NCI-H1417 treated with DMSO at 0.1 percent for 48 hours (cell line): ENCODE measurements at regions not wholly inside any gene's neighbourhood (a gene's known extent, or its start where the extent isn't known, plus 50 kb on each side); places are given as distances from the start of the nearest gene placed in this dataset.
A peak's percentile ranks its signal among the peaks of the same experiment; 100 is the strongest.

Experiments used
- DNase-seq: peaks from one replicate; lab custom pipeline; 2025; lab: John Stamatoyannopoulos, UW

DNA sequence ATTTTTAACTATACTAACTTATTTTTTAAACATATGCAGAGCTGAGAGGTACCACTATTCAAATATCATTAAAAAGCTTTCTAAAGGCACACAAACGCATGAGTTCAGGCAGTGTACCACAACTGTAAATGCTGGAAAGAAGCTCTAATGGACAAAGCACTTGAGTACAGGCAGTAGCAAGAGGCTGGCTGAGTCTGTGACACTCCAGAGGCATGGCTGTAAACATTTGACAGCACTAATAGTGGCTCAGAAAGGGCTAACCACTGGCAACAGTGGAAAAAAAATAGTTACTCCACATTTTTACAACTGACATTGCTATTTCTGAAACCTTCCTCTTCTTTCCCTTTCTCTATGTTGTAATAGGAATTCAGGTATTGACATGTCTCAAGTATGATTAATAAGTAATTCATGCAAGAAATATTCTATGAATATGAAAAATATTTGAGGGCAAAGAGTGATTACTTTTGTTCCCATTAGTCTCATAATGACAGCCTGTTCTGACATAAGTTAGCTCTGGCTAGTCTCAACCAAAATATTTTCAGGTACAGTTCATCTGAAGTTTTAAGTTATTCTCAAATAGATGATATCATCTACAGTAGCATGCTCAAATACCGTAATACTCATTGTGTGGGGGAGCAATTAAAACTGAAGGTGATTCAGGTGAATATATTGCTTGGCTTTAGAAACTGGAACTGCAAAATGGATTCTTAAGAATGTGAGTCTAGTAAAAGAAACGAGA lies 324.0 kb upstream of the POT1 start:
- DNase-seq: no peak

DNA sequence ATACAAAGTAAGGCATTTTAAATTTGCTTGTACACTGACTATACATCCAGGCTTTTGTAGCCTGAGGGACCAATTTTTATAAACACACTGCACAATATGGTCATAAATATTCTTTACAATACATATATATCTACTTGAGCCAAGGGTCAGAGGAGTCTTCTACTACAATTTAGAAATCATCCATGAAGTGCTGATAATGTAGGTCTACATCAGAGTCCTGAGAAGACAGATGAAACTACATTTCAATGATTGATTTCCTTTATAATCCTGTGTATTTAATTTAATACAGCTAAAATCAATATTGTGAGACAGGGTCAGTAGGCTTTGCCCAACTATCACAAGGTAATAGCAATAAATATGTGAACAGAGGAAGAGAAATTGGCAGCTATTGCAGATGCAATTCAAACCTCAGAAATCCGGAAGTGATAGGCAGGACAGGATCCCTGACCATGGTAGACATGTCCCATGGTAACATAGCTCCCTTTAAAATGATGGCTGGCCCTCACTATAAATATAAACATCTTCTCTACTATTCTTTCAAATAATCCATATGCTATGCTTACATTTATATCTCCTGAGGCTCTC lies 318.0 kb upstream of the POT1 start:
- no peak for DNase-seq

DNA sequence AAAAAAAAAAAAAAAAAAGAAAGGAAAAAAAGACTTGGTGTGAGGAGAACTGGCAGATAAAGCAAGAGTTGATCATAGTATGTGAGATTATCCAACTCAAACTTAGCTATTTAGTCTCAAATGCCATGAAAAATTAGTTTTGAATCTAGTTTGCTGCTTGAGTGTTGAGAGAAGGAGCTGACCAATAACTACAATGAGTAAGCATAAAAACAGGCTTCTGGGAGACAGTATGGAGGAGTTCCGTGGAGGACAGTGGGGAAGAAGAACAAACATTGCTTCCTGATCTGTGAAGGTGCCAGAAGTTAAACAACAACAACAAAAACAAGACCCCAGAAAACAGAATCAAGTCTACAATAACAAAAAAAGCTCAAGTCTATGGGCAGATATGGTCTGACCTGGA lies 317.1 kb upstream of the POT1 start:
- DNase-seq: no peak

DNA sequence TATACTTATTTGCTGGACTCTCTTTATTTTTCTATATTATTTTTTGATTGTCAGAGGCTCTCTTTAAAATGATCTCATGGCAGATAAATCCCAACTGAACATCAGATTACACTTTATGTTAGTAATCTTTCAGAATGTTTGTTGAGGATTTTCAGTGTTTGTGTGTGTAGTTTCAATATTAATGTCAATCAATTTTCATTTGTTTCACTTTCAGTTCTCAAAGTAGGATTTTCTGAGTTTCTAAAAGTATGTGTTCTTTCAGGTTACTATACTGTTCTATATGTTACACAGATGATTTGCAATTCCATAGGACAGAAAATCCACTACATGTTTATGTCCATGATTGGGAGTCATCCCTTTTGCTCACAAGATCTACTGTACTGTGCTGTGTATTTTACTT lies 311.9 kb upstream of the POT1 start:
- DNase-seq: no peak

DNA sequence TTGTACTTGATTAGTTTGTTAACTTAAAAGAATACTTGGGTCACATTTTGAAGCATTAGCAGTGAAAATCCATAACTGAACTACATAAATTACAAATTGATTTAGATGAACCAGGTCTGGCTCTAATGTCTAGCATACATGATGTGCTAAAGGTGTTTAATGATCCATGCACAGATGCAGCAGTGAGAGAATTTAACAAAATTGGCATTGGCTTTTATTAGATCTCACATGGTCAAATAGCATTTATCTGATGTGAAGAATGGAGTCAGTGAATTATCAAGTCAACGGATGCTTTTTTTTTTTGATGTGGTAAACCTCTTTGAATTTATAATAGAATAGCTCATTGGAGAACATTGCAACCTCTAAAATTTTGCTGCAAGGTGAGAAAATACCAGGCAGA lies 293.0 kb upstream of the POT1 start:
- no peak for DNase-seq

DNA sequence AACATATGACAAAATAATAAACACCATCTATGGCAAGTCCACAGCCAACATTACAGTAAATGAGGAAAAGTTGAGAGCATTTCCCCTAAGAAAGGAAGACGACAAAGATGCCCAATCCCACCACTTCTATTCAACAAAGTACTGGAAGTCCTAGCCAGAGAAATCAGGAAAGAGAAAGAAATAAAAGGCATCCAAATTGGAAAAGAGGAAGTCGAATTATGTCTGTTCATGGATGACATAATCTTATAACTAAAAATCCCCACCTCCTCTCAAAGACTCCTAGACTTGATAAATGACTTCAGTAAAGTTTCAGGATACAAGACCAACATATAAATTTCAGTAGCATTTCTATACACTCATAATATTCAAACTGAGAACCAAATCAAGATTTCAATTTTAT lies 288.5 kb upstream of the POT1 start:
- no peak for DNase-seq

DNA sequence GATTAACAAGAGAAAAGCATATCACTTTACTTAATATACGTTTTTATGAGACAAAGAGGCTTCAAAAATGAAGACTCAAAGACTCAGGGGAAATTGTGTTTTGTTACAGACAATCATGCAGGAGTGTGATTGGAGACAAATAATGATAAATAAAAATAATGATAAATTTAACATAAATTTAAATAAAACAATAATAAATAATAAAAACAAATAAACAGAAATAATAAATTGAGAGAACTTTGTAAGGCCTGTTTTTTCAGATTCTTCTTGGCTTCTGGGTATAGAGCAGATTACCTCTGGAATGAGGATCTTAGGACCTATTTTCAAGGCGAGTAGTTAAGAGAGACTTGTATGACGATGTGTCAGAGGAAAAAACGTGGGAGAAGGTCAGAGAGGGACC lies 271.4 kb upstream of the POT1 start:
- DNase-seq: no peak

DNA sequence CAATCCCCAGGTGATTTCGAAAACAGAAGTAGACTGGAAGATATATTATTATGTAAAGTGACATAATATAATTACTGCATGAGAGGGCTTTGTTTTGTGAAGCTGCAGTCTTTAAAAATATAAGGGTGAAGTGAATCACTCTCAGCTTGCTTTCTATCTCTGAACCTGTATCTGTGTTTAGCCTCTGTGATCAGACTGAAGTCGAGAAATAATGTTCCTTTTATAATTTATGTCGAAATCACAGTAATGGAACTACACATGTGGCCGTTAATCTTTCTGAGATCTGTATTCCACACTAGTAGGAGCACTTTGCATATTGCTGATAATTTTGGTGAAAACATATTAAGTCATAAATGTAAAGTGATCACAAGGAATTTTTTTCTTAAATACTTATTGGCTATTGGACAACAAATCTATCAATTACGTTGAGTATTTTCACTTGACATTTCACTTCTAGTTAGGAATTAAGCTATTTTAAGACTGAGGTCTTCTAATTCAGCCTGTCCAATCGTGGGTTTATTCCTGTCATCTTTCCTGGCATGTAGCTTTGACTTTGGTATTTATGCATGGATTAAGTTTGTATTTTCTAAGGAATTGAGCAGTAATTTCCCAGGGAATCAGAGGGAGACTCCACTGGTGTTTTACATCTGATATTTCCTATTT lies 268.2 kb upstream of the POT1 start:
- DNase-seq: peak; percentile 27

DNA sequence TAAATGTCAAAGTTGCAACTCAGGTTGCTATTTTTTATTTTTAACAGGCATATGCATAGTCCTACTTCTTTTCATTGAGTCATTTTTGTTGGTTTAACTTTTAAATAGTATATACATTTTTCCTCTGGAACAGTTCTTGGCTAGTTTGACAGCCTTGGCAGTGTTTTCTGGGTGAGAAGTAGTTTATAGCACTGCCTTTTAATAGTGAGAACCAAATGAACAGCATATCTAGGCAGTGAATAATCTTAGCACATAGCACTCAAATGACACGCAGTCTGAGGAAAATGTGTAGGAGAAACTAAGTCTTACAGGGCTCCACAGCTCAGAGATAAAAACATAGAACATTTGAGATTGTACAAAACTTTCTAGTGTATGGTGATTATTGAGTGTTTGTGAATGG lies 265.5 kb upstream of the POT1 start:
- no peak for DNase-seq

DNA sequence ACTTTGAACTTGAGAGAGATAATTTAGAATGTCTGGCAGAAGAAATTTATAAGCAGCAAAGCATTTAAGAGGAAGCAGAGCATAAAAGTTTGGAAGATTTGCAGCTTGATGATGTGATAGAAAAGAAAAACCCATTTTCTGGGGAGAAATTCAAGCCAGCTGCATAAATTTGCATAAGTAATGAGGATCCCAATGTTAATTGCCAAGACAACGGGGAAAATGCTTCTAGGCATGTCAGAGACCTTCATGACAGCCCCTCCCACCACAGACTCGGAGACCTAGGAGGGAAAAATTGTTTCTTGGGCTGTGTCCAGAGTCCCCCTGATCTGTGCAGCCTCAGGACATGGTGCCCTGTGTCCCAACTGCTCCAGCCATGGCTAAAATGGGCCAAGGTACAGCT lies 263.6 kb upstream of the POT1 start:
- no peak for DNase-seq

DNA sequence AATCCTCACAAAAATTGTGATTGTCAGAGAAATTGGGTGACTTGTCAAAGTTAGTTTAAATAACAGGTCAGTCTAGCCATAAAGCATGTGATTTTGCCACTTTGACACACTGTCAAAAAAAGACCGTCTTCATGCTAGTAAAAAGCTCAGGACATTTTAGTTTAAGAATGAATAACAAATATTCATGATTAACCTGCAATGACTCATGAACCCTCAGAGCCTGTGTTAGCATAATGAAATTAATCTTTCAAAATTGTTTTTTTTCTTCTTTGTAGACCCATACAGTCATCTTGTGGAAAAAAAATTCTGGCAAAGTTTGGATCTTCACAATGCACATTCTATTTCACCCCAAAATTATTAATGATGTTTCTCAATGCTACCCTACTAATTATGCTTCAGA lies 255.2 kb upstream of the POT1 start:
- DNase-seq: no peak

DNA sequence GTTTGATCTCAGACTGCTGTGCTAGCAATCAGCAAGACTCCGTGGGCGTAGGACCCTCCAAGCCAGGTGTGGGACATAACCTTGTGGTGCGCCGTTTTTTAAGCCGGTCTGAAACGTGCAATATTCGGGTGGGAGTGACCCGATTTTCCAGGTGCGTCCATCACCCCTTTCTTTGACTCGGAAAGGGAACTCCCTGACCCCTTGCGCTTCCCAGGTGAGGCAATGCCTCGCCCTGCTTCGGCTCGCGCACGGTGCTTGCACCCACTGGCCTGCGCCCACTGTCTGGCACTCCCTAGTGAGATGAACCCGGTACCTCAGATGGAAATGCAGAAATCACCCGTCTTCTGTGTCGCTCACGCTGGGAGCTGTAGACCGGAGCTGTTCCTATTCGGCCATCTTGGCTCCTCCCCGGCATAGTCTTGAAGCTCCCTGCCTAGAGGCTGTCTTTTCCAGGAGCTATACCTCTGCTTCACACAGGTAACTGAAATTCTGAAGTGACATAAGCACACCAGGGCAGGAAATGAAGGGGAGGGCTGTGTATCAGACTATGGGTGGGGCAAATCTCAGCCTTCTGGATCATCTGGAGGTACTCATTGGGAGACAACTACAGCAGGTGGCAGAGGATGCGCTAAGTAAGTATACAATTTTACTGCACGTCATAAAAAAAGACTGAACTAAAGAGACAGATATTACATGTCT lies 252.1 kb upstream of the POT1 start:
- peak; percentile 37 for DNase-seq

DNA sequence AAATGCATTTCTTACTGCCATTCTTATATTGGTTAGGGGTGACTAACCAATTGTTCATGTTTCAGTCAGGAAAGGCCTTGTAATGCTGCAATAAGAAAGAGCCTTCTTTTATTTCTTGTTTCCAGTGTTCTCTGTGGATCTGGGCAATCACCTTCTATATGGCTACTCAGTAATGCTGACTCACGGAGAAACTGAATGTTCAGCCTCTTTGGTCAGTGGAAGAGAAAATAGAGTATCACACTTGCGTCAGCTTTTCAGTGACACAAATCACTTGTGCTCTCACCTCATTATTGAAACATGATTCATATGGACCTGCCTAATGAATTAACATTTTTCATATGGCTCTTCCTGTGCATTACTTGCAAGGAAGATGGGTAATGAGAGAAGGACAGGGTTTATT lies 243.9 kb upstream of the POT1 start:
- no peak for DNase-seq

DNA sequence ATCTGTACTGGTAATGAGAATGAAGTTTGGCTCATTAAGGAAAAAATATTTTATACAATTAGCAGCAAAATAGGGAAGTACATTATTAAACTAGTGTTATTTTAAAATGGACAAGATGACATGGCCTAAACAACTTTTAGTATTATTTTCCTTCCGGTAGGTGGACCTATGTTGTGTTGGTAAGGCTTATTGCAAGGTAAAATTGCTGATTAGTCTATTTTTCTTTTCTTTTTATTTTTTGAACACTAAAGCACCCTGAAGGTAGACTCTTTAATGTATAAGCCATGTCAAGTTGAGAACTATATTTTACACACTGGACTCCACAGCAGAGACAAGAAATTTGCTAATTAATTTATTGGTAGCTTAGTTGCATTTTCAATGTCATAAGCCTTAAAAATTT lies 239.5 kb upstream of the POT1 start:
- DNase-seq: no peak

DNA sequence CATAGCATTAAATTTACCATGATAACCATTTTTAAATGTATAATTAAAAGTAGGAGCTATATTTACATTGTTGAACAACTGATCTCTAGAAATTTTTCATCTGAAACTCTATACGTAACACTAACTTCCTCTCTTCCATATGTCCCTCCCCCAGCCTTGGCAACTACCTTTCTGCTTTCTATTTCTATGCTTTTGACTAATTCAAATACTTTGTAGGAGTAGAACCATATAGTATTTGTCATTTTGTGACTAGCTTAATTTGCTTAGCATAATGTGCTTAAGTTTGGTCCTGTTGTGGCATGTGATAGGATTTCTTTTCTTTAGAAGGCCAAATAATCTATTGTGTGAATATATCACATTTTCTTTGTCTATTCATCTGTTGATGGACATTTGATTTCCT lies 225.3 kb upstream of the POT1 start:
- DNase-seq: no peak

DNA sequence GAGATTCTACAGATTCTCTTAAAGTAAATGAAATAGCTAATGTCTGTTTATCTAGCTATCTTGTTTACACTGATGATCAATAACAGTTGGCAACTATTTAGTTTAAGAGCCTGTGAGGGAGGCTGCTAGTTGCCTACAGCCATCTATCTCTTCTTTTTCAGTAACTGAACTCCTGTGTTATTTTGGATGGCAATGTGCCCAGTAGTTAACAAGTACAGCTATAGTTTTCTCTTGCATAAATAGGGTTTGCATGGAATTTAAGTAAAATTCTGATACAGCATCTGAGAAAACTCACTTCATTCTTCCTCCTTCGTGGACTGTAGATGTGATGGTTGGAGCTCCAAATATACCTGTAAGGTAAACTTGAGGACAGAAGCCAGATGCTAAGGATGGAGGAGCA lies 219.5 kb upstream of the POT1 start:
- DNase-seq: no peak

DNA sequence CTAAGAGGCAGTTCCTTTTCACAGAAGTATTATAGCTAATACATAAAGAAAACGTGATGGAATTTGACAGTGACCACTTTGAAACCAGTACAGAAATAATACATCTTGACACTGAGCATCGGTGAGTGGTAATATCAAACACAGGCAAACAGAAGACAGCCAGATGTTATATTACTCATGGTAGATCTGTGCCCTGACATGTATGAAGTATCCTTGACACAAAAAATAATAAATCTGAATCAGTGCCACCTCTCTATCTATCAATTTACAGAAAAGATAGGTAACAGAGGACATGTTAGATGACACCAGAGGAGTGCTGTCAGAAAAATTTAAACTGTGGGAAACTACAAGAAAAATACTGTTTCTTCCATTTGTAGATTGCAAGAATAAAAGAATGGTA lies 217.4 kb upstream of the POT1 start:
- no peak for DNase-seq

DNA sequence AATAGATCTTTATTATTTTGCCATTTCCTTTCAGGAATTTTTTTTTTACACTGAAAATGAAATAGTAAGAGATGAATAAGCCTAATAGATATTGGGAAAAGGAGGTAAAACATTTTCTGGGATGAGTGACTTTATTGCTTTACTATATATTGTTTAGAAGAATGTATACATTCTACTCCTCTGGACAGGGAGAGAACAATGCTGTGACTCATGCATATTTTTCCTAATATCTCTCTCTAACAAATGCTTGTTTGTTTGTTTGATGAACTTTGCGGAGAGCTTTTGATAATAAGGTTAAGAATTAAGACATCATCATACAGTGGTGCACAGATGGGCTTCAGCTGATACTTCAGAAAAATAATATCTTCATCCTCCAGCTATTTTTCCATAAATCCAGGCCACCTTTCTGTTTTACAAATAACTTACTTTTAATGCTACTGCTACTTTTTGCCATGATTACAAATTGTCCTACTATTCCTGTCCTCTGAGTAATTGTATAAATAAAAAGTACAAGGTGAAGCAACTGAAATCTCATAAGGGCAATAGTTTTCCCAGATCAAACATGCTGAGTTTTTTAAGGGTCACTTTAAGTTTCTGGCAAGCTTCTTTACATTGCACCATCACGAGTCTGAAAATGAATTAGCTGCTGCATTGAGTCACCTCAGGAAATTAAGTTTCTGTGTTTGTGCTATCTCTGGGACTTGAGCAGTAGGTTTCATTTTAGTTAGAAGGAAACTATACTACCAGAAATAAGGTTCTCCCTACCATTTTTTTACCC lies 207.3 kb upstream of the POT1 start:
- no peak for DNase-seq

DNA sequence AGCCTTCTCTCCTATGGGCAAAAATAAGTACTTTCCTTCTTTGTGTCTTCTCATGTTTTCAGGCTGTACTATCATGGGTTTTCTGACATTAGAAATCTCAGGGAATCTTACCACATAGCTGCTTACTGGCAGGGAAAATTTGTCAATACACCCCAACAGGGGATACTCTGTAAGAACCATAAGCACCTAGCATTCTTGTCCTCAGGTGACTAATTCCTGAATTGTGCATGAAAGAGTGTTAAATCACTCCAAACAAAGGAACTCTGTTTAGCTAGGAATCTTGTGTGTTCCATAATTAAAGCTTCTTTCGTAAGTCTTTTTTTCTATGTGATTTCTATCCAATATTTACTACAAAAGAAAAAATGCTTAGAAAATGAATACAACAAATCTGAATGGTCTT lies 206.7 kb upstream of the POT1 start:
- DNase-seq: no peak

DNA sequence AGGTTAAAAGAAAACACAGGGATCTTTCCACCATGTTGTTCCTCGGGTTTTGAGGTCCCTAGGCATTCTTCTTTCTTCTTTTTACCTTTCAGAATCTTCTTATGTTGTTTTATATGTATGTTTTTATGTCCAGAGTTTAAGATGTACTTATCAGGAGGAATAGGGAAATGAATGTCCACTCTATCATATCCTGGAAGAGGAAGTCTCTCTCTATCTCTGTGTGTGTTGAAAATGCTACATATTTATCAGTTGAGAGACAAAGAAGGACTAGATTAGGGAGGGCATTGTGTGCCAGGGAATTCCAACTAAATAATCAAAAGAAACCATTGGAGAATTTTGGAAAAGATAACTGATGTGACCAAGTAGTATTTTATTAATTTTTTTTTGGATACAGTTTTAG lies 200.5 kb upstream of the POT1 start:
- no peak for DNase-seq

DNA sequence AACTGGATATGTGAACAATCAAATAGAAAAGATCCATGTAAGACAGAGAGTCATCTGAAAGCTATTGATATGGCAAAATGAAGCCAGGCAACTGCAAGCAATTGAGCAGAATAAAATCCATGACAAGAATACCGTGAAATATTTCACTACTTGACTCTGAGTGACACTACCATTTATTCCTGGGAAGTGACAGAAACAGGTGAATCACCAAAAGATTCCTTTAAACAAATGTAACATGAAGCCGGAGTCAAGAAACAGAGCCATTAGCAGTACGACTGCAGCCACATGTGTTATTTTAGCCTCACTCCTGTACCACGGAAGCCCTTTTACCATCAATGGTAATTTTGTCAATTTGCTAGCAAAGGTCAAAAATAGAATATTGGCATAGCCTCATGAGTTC lies 197.7 kb upstream of the POT1 start:
- no peak for DNase-seq

DNA sequence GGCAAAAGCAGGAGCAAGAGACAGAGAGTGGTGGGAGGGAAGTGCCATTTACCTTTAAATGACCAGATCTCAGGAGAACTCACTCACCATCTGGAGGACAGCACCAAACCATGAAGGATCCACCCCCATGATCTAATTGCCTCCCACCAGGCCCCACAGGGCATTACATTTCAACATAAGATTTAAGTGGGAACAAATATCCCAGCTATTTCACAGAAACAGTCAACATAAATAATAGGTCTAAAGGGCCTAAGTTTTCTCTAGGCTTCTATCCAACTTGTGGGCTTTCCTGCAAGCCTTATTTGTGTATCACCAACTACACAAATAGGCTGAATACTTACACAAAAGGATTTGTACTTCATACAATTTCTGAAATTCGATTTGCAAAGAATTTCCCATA lies 196.8 kb upstream of the POT1 start:
- DNase-seq: no peak
